ENCODE measurements at regions not wholly inside any gene's neighbourhood (a gene's known extent, or its start where the extent isn't known, plus 50 kb on each side); places are given as distances from the start of the nearest gene placed in this dataset.

DNA sequence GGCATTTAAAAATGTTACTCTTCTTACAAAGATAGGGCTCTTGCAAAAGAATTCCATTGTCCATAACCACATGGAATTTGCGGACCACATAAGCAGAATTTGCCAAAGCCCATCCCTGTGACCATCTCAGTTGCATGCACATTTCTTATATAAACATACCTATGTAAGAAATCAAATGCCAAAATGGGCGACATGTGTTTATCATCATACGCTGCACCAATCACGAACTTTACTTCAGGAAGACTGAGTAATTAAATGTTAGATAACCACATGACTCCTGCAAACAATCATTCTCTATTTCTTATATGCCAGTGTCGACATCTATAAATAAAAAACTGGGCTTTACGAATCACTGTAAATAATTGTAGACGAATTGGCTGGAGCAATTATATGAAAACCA lies 186.1 kb upstream of the RBMS1 start:
- no peak for DNase-seq (ENCODE audit: low read depth)

DNA sequence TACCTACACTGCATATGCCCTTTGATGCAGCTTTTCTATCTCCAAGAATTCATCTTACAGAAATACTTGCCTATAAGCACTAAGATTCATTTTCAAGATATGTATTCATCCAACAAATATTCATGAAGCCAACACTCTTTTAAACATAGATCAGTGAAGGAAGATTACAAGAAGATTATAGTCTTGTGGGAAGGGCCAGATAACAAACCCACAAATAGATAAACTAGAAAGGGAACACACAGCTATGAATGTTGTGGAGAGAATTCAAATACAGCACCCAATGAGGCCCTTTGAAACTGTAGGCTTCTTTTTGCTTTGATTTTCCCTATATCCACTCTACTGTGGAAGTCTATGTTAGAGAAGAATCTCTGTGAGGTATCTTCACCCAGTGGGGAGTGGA lies 186.7 kb upstream of the RBMS1 start:
- no peak for DNase-seq (ENCODE audit: low read depth)

DNA sequence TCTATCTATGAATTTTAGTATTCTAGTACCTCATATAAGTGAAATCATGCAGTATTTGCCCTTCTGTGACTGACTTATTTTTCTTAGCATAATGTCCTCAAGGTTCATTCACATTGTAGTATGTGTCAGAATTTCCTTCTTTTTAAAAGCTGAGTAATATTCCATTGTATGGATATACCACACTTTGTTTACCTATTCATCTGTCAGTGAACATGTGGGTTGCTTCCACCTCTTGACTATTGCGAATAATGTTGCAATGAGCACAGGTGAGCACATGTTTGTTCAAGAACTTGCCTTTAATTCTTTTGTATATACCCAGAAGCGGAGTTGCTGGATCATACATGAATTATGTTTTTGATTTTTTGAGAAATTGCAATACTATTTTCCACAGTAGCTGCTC lies 187.4 kb upstream of the RBMS1 start:
- no peak for DNase-seq (ENCODE audit: low read depth)

DNA sequence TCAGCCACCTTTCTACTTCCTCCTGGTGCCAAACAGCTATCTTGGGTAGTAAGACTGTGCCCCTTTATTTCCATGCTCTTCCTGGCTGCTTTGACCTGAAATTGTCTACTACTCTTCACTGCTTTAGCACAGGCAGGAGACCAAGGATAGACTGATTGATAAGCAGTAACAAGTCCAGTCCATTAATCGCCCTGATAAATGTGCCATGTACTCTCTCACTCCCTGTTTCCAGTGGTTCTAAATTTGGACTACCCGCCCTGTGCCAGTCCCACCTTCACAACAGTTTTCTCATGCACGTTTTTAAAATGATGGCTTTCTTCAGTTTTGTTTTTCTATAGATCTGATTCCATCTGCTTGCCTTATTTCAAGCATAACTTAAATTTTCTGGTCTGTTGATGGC lies 189.6 kb upstream of the RBMS1 start:
- DNase-seq (ENCODE audit: low read depth): no peak

DNA sequence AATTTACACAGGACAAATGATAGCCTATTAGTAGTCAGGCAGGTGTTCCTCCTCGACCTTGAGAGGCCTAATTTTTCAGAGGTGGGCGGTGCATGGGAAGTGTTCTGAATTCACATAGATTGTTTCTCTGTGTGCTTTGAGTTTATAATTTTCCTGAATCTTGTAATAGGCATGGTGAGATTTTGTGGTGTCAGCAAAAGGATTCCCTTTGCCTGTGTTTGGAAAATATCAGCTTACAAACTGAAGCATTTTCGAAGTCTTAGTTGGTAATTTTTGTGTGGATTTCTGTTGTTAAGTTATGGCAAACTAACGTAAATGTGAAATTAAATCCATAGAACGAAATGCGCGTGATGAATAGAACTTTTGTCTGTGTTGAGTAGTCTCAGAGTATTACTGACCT lies 194.0 kb upstream of the RBMS1 start:
- no peak for DNase-seq (ENCODE audit: low read depth)

DNA sequence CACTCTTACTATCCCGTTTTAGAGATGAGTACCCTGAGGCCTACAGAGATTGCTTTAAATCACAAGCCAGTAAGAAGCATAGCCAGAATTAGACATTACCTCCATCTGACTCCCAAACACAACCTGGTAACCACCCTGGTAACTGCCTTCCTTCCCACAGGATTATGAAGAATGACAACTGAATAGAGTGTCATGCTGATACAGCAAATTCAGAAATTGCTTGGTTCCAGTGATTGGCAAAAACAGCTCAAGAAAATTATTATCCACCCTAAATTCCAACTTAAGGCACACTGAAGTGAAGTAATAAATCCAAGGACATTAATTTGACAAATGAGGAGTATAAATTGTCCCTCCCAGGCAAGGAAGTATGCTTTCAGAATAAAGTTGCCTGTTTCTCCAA lies 195.8 kb upstream of the RBMS1 start:
- no peak for DNase-seq (ENCODE audit: low read depth)

DNA sequence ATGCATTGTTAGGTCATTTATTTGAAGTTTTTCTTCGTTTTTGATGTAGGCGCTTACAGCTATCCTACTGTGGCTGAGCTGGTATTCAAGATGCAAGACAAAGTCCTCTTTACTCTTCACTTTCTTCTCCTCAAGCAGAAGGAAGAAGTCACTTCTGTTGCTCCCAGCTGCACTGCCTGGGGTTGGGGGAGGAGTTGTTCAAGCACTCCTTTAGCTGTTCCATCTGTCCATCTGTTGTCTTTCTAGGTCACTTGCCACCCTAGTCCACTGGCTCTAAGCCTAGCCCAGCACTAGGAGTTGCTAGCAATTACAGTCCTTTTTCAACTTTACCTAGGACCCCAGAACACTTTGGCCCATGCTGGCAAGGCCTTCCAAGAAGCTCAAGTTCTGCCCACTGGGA lies 200.6 kb upstream of the RBMS1 start:
- no peak for DNase-seq (ENCODE audit: low read depth)

DNA sequence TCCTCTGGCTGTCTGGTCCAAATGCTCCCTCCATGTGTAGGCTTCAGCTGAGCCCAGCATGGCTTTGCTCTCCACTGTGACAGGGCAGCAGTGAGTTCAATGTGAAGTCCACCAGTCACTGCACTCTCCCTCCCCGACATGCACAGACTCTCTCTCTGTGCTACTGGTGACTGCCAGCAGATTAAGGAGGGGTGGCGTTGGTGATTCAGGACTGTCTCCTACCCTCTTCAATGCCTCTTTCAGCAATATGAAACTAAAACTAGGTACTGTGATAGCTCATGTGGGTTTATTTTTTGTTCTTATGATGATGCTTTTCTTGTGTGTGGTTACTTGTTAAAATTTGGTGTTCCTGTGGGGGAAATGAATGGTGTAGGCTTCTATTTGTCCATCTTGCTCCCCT lies 201.0 kb upstream of the RBMS1 start:
- no peak for DNase-seq (ENCODE audit: low read depth)

DNA sequence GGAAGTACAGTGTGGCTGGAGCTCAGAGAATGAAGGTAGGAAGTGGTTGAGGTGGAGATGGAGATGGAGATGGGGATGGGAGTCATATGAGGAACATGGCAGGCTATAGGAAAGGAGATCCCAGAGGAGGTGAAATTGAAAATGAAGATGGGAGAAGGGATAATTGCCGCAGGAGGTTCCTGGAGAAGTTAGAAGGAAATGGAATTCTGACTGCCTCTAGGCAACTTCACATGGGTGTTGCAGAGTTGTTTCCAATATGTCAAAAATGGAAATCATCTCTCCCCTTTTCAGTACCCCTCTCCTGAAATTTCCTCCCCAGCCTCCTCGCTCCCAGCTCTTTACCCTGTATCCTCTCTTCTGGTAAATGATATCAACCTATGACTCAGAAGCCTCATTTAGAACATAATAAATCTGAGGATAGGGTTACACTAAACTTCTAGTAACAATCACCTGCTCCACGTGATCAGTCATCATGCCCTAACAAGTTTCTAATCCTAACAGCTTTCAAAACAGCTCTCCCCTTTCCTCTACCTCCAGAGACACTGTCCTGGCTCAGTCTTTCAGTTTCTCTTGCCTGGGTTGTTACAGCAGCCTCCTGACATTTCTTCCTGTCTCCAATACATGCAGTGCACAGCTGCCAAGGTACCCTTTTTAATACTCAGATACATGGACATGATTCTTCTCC lies 201.9 kb upstream of the RBMS1 start:
- no peak for DNase-seq (ENCODE audit: low read depth)

DNA sequence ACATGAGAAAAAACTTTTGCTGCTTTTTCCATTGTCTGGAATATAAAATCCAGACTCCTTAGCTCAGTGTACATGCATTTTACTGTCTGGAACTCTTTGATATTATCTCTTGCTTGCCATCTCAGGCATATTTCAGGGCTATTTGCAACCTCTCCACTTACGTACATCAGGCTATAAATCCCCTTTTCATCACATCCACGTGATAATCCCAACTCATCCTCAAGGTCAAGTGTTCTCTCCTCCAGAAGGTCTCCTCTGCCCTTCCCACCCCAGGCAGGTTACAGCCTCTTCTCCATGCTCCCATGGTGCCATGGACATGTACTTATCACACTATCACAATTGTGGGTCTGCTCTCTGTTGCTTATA lies 202.5 kb upstream of the RBMS1 start:
- no peak for DNase-seq (ENCODE audit: low read depth)

DNA sequence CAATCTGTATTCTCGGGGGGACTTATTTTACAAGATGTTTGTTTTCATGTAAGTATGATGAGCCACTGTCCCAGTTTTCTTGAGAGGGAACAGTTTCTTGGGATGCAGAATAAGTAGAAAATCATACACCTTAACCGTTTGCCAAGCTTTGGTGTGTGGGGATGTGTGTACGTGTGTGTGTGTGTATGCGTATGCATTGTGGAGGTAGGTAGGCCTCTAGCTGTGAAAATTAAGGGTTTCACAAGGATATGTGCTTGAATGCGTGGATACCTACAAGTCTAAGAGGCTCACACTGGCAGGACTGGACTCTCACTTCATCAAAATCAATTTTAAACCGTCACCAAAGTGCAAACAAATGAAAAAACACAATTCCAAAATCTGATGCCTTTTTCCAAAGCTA lies 204.2 kb upstream of the RBMS1 start:
- no peak for DNase-seq (ENCODE audit: low read depth)

DNA sequence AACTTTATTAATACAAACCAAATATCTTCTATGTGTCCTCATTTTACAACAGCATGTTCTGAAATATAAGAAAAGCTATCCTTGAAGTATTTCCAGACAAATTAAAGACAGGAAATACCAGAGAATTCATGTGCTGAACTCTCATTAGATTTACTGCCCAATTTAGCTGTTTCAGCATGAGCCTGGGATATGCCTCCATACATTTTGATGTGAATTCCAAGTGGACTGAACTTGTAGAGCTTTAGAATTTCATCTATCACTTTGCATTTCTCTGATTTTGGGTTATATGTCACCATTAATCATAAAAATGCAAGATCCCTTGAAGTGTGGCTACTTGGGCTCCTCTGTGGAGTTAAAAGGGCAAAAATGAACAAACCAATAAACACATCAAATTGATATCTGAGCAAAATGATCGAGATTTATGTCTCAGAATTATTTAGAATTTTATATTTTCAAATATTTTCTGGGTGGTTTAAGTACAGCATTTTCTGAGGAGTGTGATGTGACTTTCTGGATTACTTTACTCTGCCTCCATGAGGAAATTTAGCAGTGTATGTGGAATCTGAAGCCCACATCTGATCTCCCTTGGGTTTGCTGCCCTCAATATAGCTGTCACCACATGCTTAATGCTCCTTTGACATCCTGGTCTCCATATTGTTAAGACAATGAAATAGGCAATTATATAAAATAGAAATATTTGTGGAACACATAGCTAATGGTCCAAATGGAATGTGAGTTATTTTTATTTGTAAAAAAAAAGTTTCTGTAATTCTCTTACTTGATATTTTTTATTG lies 206.6 kb upstream of the RBMS1 start:
- DNase-seq (ENCODE audit: low read depth): peak; percentile 79

DNA sequence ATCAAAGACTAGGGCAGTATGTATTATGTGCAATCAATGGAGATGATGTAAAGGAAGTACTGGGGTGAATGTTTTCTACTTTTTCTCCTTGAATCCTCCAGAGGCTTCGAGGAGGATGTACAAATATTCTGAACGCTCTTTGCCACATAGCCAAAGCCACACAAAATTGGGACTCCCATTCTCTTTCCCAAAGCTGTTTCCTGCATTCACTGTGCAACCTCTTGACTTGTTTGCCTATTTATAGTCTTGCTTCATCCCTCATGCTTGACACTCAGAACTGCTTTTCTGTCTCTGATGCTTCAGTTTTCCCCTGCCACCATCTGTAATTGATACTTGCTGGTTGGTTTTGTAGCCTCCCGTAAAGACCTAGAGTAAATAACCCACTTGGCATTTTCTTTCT lies 208.2 kb upstream of the RBMS1 start:
- DNase-seq (ENCODE audit: low read depth): no peak

DNA sequence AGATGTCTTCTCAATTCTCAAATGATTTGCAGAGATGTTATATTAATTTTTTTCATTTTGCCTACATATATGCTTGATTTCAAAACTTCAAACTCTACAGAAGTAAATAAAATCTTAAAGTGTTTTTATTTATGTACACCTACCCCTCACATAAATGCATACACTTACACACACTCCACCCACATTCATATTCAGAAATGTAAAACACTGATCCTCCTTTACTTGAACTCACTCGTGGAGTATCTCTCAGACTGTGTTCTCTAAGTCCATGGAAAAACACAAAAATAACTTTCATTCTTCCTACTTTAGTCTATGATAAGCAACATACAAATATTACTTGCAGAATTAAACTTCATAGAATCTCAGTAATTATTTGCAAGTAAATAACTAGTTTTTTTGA lies 209.1 kb upstream of the RBMS1 start:
- DNase-seq (ENCODE audit: low read depth): no peak

DNA sequence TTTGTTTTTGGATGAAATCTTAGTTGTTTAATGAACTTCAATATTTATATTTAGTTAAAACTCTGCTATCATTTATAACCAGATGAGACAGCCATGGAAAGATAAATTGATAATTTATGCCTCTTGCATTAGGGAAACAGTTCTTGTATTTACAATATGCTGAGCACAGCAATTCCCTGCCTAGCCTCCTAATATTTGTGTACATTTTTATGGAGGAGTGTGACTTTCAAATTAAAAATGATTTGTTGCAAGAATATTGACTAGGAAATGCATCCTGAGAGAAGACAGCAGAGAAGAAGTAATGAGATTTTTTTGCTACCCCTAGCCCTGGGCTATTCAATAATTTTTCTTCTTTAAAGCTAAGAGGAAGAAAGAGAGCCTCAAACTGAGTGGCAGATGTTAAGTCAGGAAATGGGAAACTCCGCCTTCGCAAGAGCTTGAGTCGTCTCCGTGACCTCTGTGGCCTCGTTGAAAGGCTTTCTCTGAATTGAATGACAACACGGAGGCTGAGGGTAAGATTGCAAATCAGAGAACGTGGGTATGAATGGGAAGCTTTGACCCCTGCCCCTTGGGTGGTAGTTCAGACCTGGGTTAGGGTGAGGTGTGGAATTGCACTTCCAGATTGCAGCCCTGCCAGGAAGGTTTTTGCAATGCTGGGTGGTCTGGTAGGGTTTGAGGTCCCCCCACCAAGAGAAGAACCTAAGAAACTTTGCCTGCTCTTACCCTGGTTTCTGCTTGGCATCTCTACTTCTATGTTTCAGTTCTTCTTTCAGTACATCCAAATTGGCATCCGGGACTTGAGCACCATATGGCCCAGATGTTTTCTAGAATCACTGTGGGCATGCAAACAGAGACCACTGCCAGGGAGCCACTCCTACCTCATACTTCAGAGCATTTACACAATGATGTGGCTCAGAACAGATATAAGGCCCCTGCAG lies 210.3 kb upstream of the RBMS1 start:
- DNase-seq (ENCODE audit: low read depth): no peak

DNA sequence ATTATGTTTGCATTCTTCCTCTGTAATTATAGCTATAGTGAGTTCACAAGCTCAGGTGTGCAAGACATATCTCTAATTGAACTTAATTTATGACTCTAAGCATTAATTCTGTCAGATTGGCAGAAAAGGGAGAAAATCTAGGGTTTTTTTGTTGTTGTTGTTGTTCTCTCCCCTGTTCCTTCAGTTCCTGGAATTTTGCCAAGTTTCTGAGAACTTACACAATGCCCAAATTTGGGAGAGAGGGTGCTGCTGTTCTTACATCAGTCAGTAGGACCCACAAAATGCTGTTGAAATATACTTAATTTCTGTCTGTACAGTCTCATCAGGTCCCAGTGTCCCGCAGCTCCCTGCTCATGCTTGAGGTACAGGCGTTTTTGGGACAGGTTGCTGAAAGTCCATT lies 221.8 kb upstream of the RBMS1 start:
- DNase-seq (ENCODE audit: low read depth): no peak

DNA sequence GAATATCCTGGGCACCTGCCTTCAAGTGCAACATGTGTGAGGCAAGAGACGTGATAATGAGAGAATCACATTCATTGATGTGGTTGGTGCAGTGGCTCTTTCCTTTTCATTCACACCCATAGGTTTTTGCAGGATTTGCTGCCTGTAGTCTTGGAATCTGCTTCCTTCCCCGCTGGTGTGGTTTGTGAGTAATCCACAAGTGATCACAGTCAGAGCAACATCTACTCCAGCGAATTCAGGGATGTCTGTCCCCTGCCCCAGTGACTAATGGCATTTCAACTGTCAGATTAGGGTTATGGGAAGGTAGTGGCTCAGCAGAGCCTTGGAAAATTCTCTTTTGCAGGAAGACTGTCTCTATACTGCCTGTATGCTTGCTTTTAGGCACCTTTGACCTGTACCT lies 225.5 kb upstream of the RBMS1 start:
- no peak for DNase-seq (ENCODE audit: low read depth)

DNA sequence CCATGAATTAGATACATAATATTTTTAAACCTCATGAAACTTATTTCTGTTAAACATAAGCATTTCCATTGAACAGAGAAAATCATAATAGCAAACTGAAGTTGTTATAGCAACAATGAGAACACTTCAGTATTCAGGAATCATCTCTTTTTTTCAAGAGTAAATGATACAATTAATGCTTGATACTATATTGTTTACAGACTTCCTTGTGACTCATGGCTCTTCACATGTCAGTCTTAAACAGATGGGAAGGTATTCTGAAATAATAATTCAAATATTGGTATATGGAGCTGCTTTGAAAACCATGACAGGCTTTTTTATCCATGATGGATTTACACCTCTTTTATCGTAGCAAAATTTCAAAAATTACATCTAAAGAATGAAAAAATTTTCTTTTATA lies 226.5 kb upstream of the RBMS1 start:
- DNase-seq (ENCODE audit: low read depth): no peak

DNA sequence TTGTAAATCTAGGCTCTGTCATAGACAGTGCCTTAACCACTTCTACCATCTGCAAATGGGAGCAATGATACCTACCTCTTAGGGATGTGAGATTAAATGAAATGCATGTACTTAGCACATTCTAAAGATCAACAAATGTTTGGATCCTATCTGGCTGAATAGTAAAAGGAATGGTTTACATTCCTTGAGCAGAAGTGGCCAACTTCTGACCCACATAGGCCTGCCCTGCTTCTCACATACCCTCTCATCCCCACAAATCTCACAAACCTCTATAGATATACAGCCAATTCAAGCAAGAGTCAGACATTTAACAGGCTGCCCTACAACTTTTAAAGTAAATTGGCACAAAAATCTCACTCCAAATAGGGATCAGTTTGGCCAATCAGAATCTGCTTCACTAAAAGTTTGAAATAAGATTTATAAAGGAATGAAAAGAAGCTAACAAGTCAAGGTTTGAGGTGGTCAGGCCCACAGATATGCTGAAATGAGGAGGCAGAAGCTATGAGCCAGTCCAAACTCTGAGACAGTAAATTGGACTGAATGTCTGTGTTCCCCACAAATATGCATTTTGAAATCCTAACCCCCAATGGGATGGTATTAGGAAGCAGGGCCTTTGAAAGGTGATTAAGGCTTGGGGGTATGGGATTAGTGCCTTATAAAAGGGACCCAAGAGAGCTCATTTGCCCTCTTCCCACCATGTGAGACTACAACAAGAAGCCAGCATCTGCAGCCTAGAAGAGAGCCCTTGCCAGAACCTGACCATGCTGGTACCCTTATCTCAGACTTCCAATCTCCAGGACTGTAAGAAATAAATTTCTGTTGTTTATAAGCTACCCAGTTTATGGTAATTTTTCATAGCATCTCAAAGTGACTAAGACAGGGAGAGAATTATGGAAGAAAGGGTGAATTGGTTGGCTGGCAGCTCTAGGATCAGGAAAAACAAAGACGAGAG lies 227.8 kb upstream of the RBMS1 start:
- peak; percentile 51 for DNase-seq (ENCODE audit: low read depth)

DNA sequence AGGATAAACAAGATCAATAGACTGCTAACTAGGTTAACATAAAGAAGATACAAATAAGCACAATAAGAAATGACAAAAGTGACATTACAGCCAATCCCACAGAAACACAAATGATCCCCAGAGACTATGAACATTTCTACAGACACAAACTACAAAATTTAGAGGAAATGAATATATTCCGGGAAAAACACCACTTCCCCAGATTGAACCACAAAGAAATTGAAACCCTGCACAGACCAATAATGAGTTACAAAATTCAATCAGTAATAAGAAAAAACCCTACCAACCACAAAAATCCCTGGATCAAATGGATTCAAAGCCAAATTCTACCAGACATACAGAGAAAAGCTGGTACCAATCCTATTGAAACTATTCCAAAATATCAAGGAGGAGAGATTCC lies 232.4 kb upstream of the RBMS1 start:
- no peak for DNase-seq (ENCODE audit: low read depth)

DNA sequence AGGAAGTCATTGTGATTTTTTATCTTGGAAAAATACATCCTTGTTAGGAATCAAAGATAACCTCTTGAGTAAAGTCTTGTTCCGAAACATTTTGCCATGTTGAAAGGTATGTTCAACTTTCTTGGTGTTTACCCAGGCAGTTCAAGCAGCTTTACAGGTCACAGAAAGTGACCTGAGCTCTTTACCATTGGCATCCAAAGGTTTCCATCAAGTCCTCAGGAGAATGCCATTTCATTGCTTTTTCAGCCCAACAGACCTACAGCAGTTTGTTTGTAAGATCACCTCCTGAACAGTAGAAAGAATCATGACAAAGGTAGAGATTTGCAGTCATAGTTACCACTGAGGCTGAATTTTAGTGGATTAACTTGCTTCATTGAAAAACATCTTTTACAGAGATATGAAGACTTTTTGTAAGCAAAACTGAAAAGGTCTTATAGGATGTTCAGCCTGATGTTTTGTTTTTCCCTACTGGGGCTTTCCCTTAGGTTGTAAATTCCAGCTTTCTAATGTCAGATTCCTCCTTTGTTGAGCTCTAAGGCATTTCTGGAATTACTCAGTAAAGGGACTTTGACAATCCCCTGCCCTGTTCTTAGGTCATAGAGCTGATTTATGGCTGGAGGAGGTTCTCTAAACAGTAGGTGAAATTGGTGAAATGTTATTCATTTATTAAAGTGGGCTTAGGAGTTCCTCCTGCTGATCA lies 236.8 kb upstream of the RBMS1 start:
- no peak for DNase-seq (ENCODE audit: low read depth)
